ENCODE measurements at regions not wholly inside any gene's neighbourhood (a gene's known extent, or its start where the extent isn't known, plus 50 kb on each side); places are given as distances from the start of the nearest gene placed in this dataset.

GRCh38 chr6:163876391-163876790 is 461.9 kb downstream of the QKI start:
- TF ChIP-seq EZH2 (IDR thresholded peaks at IDR 0.05; ENCODE audit: insufficient read depth, poor library complexity, severe bottlenecking) (no peak), EZH2phosphoT487 (IDR thresholded peaks at IDR 0.05; ENCODE audit: insufficient read depth, low read depth) (no peak)
